ENCODE measurements at regions not wholly inside any gene's neighbourhood (a gene's known extent, or its start where the extent isn't known, plus 50 kb on each side); places are given as distances from the start of the nearest gene placed in this dataset.

DNA sequence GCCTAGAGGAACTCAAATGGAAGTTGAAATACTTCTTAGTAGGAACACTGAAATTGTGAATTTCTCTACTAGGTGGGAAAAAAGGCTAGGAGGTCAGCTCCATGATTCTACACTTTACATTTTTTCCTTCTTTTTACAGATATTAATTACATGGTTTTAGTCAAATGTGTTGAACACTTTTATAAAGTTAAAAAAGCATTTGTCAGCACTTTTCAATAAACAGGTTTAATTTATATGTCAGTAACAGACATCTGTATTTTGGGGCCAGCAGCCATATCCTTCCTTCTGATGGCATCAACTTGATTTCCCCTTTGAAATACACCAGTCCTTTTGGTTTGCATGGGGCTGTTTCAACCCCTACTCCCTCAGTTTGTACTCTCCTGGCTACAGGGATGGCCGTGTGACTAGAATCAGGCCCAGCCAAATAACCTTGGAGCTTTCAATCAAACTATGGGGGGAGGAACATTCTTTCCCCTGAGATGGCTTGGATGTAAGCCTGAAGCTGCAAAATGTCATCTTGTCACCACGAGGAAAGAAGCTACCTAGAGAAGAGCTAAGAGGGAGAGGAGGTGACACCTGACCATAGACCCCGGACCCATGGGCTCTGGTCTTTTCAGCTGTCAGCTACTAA, 171.0 kb upstream of the NEBL start:
- no peaks in the 10 kb centered on the region for H3K9me3 Mint-ChIP-seq

DNA sequence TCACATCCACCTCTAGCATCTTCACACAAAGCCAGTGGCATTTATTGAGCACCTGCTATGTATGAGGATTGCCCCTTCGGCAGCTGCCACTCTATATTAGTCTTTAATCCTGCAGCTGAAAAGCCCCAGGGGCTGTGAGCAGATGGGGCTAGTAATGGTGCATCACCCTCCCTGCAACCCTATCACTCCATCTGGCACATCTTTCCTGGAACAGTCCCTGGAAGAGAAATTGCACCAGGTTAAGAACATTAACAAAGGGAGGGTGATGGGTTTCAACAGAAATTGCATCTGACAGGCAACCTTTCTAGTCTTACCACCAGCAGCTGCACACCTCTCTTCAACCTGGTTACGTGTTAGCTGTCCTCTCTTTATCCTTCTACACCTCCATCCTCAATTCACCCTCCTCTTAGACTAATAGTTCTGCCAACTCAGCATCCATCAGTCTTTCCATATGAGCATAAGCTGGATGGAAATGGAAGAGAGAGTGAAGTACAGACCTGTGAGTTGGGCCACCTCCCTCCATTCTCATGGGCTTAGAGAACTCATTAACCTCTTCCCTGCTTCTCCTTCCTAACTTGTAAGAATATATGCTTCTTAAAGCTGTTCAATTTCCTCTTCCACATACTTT, 168.6 kb upstream of the NEBL start:
- no peaks in the 10 kb centered on the region for H3K27me3 Mint-ChIP-seq
- peaks cover 15% of the 10 kb centered on the region for H3K4me1 Mint-ChIP-seq (ENCODE audit: unreplicated experiment)
- no peaks in the 10 kb centered on the region for H3K9me3 Mint-ChIP-seq
- no peak for DNase-seq (ENCODE audit: extremely low spot score, unreplicated experiment)
- H3K27ac Mint-ChIP-seq = no peak overlapping the region
- H3K4me3 Mint-ChIP-seq = no peak overlapping the region
- H3K36me3 Mint-ChIP-seq = no peaks in the 10 kb centered on the region
- TF ChIP-seq, protein P1, sequence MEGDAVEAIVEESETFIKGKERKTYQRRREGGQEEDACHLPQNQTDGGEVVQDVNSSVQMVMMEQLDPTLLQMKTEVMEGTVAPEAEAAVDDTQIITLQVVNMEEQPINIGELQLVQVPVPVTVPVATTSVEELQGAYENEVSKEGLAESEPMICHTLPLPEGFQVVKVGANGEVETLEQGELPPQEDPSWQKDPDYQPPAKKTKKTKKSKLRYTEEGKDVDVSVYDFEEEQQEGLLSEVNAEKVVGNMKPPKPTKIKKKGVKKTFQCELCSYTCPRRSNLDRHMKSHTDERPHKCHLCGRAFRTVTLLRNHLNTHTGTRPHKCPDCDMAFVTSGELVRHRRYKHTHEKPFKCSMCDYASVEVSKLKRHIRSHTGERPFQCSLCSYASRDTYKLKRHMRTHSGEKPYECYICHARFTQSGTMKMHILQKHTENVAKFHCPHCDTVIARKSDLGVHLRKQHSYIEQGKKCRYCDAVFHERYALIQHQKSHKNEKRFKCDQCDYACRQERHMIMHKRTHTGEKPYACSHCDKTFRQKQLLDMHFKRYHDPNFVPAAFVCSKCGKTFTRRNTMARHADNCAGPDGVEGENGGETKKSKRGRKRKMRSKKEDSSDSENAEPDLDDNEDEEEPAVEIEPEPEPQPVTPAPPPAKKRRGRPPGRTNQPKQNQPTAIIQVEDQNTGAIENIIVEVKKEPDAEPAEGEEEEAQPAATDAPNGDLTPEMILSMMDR (conservative IDR thresholded peaks at IDR 0.05) = no peak

More for the DNA sequence above, 171.0 kb upstream of the NEBL start:
- Mint-ChIP-seq H3K27ac (no peak overlapping the region), H3K4me1 (ENCODE audit: unreplicated experiment) (peaks cover 15% of the 10 kb centered on the region), H3K36me3 (no peaks in the 10 kb centered on the region), H3K27me3 (no peaks in the 10 kb centered on the region), H3K4me3 (no peak overlapping the region)
- DNase-seq (ENCODE audit: extremely low spot score, unreplicated experiment) = no peak
- TF ChIP-seq, protein P1 (conservative IDR thresholded peaks at IDR 0.05) = no peak

DNA sequence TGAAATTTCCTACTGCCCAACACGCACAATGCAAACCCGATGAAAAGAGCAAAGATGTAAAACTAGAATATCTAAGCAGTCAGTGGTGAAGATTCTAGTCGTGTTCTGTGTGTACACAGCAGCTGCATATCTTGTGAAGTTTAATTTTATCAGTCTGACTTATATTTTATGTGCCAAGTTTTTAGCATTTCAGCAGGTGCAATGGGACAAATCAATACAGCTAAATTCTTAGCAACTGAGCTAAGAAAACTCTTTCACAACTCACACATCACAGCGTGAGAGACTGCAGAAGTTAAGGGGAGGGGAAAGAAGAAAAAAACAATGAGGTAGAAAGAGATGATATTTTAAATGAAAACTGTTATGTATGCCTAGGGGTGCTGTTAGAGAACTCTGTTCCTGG, 164.9 kb upstream of the NEBL start:
- Mint-ChIP-seq H3K4me1 (ENCODE audit: unreplicated experiment) (no peaks in the 10 kb centered on the region), H3K4me3 (no peak overlapping the region), H3K9me3 (peaks cover 4% of the 10 kb centered on the region), H3K36me3 (no peaks in the 10 kb centered on the region), H3K27ac (no peak overlapping the region), H3K27me3 (no peaks in the 10 kb centered on the region)
- TF ChIP-seq, protein P1 (conservative IDR thresholded peaks at IDR 0.05) = no peak
- no peak for DNase-seq (ENCODE audit: extremely low spot score, unreplicated experiment)

DNA sequence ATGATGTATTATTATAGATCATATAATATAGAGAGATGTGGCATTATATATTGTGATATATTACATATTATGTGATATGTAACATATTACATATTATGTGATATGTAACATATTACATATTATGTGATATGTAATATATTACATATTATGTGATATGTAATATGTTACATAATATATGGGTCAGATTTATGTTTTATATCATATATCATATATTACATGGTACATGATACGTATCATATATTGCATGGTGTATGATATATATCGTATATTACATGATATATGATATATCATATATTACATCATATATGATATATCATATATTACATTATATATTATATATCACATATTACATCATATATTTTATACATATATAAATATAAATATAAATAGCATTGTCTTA, 164.1 kb upstream of the NEBL start:
- H3K4me3 Mint-ChIP-seq = no peak overlapping the region

DNA sequence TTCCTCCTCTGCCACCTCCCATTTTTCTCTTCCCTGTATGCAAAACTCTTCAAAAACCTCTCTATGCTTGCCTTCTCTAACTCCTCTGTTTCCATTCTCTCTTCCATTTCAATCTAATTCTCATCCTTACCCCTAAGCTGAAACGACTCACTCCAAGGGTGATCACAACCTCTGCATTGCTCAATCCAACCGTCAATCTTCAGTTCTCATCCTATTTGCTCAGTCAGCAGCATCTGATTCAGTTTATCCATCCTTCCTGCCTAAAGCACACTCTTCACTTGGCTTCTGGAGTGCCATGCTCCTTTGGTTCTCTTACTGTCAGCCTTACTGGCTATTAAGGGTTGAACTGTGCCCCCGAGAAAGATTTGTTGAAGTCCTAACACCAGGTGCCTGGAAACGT, 163.5 kb upstream of the NEBL start:
- TF ChIP-seq, protein P1 (conservative IDR thresholded peaks at IDR 0.05) = no peak
- no peaks in the 10 kb centered on the region for H3K36me3 Mint-ChIP-seq
- no peaks in the 10 kb centered on the region for H3K27me3 Mint-ChIP-seq
- no peak for DNase-seq (ENCODE audit: extremely low spot score, unreplicated experiment)
- H3K4me1 Mint-ChIP-seq (ENCODE audit: unreplicated experiment) = no peaks in the 10 kb centered on the region
- peaks cover 4% of the 10 kb centered on the region for H3K9me3 Mint-ChIP-seq
- H3K4me3 Mint-ChIP-seq = no peak overlapping the region
- no peak overlapping the region for H3K27ac Mint-ChIP-seq

More for the DNA sequence above, 164.1 kb upstream of the NEBL start:
- no peaks in the 10 kb centered on the region for H3K27me3 Mint-ChIP-seq
- peaks cover 4% of the 10 kb centered on the region for H3K9me3 Mint-ChIP-seq
- TF ChIP-seq, protein P1 (conservative IDR thresholded peaks at IDR 0.05) = no peak
- H3K36me3 Mint-ChIP-seq = no peaks in the 10 kb centered on the region
- no peaks in the 10 kb centered on the region for H3K4me1 Mint-ChIP-seq (ENCODE audit: unreplicated experiment)
- H3K27ac Mint-ChIP-seq = no peak overlapping the region
- DNase-seq (ENCODE audit: extremely low spot score, unreplicated experiment) = no peak

Data from type B pancreatic cell (in vitro differentiated cells).